NCI-H345 treated with DMSO at 0.1 percent for 48 hours (cell line): ENCODE measurements at regions not wholly inside any gene's neighbourhood (a gene's known extent, or its start where the extent isn't known, plus 50 kb on each side); places are given as distances from the start of the nearest gene placed in this dataset.
"Not testable (repeated sequence)": the region's sequence is repeated elsewhere in the genome, so short reads cannot be mapped to it uniquely, and the experiment has no call there.

ENCODE experiments used
- DNase-seq: peaks from one replicate; lab custom pipeline; 2025; ENCODE audit not compliant: unreplicated experiment; lab: John Stamatoyannopoulos, UW

DNA sequence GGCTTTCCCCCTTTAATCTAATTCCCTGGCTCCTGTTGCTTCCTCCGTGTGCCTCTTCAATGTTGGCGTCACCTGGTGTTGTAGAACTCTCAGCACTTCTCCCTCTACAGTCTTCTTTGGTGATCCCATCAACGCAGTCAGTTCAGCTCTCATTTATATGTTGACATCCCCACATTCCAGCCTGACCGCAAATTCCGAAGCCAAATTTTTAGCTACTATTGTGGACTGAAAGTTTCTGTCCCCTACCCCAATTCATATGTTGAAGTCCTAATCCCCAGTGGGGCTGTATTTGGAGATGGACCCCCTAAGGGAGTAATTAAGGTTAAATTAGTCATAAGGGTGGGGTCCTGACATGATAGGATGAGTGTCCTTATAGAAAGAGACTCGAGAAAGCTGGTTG lies 210.6 kb upstream of the ADAMTSL1 start:
- DNase-seq, result no peak

DNA sequence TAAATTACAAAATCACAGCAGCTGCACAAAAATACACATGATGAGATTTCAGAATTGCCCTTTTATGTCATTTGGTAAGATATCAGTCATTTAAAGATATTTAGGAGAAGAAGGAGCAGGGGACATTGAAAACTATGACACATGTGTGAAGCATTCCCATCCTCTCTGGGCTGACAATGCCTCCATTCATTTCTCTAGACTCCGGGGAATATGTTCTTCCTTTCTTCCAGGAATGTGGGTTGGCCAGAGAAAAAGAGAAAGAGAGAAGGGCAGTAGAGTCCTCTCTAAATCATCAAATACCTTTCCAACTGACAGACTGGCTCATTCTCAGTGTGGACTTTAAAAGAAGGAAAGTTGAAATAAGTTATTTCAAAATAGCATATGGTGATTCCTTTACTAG lies 205.6 kb upstream of the ADAMTSL1 start:
- no peak for DNase-seq

DNA sequence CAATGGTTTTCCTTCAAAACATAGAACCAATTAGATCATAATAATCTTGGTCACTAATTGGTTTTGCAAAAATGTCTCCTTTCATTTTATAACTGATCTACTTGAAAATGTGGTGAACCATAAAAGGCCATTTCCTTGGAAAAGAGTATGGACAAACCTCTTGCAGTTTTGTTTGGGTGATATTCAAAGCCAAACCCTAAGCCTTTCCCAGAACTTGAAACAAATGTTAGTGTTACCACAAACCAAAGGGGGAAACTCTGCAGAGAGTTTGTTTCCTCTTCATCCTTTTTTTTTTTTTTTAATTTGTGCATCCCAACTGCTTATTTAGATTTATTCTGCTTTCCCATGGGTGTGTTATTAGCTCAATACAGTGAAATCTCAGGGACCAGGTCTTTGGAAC lies 204.4 kb upstream of the ADAMTSL1 start:
- DNase-seq, result no peak

DNA sequence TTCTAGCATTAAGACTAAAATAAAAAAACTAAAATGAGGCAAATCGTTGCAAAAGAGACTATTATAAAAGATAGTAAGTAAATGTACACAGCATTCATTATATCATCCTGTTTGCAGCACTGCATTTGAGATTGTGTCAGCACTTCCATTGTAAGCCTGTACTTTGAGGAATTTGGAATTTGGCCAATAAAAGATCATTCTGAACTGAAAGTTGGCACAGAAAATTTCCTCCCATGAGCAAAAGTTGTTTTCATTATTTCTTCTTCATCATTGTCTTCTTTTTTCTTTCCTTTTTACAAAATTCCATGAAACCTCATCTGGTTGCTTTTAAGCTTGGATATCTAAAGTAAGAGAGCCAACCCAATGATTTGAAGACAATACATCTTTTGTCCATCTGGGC lies 199.3 kb upstream of the ADAMTSL1 start:
- no peak for DNase-seq

DNA sequence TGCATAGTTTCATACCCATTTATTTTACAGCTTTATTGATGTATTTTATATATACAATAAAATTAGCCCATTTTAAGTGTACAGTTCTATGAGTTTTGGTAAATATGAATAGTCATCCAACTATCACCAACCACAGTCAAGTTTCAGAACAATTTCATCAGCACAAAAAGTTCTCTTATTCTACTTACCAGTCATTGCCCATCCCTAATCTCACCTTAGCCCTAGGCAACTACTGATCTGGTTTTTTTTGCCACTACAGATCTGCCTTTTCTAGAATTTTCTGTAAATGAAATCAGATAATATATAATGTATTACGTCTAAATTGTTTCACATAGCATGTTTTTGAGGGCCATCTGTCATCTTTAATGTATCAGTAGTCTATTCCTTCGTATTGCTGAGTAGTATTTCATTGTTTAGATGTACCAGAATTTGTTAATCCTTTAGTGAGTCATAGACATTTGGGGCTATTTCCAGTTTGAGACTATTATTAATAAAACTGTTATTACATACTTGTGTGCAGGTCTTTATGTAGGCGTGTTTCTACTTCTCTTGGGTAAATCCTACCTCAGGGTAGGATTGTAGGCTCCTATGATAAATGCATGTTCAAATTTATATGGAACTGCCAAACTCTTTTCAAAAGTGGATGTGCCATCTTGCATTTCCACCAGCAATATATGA lies 198.5 kb upstream of the ADAMTSL1 start:
- DNase-seq, result no peak

DNA sequence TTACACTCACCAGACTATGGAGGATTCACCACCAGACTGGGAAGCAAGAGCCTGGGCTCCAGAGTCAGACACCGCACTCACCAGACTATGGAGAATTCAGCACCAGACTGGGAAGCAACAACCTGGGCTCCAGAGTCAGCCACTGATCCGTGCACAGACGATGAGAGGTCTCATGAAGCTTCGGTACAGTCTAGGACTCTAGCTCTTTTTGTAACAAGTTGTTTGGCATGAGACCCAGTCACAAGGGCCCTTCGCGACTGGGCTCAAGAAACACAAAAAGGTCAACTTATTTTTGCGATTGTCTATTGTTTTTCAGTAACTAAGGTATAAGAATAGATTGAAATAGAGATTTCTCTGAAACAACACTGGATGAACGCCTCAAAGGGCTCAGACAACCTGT lies 192.7 kb upstream of the ADAMTSL1 start:
- no peak for DNase-seq

DNA sequence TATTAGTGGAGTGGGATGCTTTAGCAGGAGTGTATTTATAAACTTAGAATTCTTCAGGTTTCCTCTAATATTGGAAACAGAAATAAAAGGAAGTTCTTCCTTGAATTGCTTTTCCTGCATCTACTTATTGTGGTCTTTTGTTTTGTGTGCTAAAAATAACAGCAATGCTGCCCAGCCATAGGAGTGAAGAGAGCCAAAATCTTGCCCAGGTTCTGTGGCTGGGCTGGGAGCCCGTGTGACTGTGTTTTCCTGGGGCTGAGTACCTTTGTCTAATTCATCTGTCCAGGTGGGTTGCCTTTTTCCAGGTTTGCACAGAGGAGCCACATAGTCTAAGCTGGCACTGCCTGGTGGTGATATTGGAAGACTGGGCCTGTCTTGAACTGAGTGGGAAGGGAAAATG lies 179.7 kb upstream of the ADAMTSL1 start:
- DNase-seq, result no peak

DNA sequence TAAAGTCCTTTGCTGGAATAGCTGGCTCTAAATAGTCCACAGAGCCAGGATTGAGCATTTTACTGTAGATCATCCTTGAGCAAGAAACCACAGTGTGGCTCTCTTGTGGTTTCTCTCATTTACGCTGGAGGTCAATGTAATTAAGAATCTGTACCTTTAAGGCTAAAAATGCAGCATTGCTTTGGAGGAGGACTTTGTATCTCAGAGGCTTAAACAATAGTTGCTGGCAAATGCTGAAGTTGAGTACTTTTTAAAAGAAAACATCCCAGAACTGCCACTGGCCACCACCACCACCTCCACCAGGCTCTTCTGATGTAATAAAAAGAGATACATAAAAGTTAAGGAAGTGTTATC lies 177.3 kb upstream of the ADAMTSL1 start:
- DNase-seq, result no peak

DNA sequence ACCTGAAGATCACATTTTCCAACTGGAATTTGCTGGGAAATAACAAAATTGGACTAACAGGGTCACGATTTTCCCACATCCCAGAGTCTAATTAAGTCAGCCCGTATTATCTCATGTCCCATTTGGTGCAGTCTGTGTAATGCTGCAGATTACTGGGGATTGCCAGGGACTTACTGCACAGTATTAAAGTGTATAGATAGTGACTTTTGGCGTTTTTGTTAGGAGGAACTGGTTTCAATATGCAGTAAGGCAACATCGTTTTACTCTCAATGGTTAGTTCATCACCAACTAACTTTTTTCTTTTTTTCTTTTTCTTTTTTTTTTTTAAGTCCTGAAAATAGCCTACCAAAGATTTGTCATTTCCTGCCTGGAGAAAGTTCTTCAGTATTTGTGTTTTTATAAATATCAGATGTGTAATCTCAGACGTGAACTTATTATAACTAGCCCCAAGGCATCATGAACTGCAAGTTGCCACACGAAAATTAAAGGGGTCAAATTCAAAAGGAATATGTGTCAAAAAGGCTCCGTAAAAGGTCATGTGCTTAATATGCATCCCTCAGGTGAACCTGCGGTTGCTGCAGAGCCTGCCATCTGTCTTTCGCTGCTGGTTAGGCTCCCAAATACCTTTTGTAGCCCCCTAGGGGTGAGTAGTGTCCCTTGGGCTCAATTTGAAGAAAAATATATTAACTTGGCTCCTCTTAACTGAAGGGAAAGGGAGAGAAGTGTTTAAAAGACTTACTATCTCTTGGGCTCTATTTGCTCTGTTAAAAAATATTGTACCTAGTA lies 176.7 kb upstream of the ADAMTSL1 start:
- no peak for DNase-seq

DNA sequence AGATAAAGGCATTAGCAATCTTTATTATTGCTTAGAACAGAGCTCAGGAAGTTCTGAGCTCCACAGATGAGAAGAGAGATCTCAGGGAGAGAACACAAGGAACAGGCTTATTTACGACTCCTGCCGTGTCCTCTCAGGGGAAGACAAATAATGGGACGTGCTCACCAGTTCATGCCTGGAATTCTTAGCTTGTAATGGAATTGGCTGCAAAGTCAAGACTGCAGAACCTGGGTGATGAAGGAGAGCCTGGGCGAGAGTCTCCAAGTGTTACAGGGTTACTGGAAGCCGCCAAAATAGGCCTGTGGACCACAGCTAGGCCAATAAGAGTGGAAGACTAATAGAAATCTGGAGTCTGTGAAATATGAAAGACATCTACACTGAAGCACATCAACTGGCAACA lies 174.5 kb upstream of the ADAMTSL1 start:
- no peak for DNase-seq

DNA sequence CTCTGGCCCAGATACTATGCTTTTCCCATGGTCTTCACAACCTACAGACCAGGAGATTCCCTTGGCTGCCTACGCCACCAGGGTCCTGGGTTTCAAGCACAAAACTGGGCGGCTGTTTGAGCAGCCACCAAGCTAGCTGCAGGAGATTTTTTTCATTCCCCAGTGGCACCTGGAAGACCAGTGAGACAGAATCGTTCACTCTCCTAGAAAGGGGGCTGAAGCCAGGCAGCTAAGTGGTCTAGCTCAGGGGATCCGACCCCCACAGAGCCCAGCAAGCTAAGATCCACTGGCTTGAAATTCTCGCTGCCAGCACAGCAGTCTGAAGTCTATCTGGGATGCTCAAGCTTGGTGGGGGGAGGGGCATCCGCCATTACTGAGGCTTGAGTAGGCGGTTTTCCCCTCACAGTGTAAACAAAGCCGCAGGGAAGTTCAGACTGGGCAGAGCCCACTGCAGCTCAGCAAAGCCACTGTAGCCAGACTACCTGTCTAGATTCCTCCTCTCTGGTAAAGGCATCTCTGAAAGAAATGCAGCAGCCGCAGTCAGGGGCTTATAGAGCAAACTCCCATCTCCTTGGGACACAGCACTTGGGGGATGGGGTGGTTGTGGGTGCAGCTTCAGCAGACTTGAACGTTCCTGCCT lies 168.7 kb upstream of the ADAMTSL1 start:
- not testable (repeated sequence) for DNase-seq

DNA sequence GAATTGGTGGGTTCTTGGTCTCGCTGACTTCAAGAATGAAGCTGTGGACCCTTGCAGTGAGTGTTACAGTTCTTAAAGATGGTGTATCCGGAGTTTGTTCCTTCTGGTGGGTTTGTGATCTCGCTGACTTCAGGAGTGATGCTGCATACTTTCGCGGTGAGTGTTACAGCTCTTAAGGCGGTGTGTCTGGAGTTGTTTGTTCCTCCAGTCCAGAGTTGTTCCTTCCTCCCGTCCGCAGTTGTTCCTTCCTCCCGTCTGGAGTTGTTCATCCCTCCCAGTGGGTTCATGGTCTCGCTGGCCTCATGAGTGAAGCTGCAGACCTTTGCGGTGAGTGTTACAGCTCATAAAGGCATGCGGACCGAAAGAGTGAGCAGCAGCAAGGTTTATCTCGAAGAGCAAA lies 159.6 kb upstream of the ADAMTSL1 start:
- no peak for DNase-seq

DNA sequence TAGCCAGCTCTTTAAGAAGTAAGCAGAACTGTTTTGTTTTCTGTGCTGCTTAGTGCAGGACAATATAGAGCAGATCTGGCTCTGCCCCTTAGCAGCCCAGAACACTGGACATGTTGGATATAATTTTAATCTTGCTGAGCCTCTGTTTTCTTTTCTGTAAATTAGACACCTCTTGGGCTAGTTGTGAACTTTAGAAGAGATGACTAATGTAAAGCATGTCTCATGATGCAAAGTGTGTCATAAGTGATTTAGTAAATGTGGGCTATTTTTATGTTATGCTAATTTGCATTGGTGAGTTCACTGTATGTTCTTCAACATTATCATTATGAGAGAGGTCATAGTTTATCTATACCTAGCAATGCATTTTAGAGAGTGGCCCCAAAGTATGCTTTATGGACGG lies 156.1 kb upstream of the ADAMTSL1 start:
- DNase-seq, result no peak

DNA sequence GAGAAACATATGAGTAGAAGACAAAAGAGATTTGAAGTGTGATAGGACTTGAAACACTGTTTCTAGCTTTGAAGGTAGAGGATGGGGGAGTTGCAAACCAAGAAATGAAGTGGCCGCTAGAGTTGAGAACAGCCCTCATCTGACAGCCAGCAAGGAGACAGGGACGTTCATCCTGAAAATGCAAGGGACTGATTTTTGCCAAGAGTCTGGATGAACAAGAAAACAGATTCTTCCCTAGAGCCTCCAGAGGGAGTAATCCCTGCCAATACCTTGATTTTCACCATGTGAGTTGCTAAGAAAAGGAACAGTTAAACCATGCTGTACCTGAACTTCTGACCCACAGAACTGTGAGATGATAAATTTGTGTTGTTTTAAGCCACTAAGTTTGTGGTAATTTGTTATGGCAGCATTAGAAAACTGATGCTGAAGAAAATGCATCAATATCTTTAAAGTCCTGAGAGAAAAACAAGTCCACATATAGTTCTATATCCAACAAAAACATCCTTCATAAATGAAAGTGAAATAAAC lies 154.0 kb upstream of the ADAMTSL1 start:
- no peak for DNase-seq

DNA sequence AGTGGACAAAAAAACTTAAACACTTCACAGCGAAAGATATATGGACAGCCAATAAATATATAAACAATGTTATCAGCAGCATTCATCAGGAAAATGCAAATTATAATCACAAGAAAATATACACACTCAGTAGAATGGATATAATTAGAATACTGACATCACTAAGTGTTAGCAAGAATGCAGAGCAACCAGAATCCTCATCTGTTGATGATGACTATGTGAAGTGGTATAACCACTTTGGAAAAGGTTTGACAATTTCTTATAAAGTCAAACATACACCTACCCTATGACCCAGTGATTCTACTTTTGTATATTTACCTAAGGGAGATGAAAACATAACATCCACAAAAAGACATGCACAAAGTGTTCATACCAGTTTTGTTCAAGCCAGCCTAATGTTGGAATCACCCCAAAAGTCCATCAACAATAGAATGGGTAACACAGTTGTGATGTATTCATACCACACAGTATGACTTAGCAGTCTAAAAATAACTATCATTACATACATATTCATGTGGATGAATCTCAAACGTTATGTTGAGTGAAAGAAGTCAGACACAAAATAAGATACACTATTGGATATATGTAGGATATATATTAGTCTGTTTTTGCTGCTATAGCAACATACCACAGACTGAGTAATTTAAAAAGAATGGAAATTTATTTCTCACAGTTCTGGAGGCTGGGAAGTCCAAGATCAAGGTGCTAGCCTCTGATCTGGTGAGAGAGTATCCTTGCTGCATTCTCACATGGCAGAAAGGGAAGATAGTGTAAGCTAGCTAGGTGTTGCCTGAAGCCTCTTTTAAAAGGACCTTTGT lies 148.8 kb upstream of the ADAMTSL1 start:
- no peak for DNase-seq

DNA sequence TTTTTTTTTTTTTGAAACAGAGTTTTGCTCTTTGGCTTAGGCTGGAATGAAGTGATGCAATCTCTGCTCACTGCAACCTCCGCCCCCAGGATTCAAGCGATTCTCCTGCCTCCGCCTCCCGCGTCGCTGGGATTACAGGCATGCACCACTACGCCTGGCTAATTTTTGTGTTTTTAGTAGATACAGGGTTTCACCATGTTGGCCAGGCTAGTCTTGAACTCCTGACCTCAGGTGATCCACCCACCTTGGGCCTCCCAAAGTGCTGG lies 148.3 kb upstream of the ADAMTSL1 start:
- DNase-seq, result not testable (repeated sequence)

DNA sequence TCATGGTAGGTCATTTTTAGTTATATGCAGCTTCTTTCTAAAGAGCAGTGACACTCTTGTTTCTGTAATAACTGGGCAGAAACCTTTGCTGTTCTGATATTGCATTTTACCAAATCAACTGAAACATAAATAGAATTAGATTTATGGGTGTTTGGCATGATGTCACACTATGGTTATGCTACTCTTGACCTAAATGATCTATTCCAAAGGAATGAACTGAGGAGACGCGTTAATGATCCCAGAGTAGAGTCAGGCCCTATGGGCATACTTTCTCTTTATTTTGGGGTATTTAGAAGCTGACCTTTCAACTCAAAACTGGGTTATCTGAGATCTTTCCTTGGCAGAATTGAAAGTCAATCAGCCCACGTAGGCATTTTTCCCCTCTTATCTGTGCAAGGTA lies 146.8 kb upstream of the ADAMTSL1 start:
- DNase-seq, result no peak

DNA sequence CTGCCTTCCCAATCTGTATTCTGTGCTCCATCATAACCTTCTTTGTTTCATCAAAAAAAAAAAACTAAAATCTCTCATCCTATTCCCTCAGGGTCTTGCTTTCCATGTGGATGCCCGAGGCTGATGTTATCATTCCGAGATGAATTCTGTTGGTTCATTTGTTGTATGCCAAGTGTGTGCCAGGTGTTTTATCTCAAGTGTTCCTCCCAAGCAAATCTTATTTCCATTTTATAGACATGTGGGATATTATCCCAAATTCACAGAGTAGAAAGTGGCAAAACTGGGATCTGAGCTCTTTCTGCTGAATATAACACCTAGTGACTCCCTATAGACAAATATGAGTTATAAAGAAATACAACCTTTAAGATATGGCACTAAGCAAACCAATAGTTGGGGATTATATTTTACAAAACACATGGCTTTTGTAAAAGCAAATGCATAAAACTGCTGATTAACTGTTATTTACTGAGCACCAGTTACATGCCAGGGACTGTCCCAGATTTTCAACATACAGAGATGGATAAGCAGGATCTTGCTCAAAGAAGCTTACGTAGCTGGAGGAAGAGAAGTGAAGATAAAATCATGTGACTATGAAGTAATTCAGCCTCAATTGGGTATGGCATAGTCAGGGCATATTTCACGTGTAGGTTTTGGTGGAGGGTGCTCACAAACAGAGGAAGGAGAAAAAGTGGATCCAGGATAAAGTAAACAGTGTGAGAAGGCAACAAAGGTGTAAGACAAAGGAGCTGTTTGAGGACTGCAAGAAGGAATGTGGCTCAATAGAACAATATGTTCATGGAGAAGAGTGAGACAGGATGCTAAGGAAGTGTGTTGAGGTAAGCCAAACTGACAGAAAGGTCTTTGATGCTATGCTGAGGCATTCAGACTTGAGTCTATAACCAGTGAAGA lies 143.3 kb upstream of the ADAMTSL1 start:
- no peak for DNase-seq

DNA sequence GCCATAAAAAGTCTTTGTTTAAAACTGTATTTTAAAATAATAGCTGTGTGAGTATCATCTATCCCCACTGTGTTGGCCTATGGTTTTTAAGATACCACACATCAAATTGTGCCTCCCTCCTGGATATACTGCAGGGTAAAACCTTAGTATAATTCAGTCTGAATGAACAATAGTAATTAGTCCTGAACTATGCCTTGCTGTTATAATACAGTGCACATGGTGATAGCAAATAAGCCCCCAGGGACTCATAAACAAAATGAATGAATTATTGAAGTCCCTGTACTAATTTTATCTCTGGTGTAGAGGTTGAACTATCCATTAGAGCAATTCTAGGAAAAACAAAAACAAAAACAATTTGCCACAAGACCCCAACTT lies 142.7 kb upstream of the ADAMTSL1 start:
- no peak for DNase-seq

DNA sequence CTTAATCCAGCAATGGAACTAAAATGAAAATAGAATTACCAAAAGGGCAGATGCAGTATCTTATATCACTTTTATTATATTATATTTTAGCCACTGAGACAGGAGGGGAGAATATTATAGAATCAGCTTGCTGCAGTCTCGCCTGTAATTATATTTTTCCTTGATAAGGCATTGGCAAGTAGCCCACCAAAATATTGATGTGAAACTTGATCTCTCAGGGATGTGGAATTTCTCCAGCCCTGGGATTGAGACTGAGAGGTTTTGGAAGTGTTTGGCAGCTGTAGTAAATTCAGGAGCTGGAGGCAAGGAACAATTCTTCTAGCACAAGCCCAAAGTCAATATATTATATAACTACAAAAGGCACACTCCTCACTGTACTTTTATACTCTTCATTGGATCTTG lies 142.1 kb upstream of the ADAMTSL1 start:
- DNase-seq, result no peak

DNA sequence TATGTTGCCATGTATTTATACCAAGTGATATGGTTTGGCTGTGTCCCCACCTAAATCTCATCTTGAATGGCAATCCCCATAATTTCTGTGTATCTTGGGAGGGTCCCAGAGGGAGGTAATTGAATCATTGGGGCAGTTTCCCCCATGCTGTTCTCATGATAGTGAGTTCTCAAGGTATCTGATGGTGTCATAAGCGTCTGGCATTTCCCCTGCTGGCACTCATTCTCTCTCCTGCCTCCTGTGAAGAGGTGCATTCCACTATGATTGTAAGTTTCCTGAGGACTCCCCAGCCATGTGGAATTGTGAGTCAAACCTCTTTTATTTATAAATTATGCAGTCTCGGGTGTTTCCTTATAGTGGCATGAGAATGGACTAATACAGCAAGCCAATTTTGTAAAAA lies 140.8 kb upstream of the ADAMTSL1 start:
- DNase-seq, result no peak
